Mesendoderm (in vitro differentiated cells): ENCODE measurements at regions not wholly inside any gene's neighbourhood (a gene's known extent, or its start where the extent isn't known, plus 50 kb on each side); places are given as distances from the start of the nearest gene placed in this dataset.

Source experiments
- DNase-seq: peaks from one replicate; pipeline ENCODE4 v3.0.0; 2013
- H2AK5ac ChIP-seq: 2 replicates; pipeline ENCODE4 v1.6.1; 2013; ENCODE audit warnings: low read length, inconsistent platforms
- H2BK120ac ChIP-seq: 2 replicates; pipeline ENCODE4 v1.6.1; 2013; ENCODE audit warnings: low read depth, mild to moderate bottlenecking, low read length, moderate library complexity, mixed read lengths
- H2BK15ac ChIP-seq: replicated peaks from 2 replicates; pipeline ENCODE4 v1.6.1; 2013; ENCODE audit warnings: low read depth, mild to moderate bottlenecking, moderate library complexity
- H2BK5ac ChIP-seq: 2 replicates; pipeline ENCODE4 v1.6.1; 2013; ENCODE audit warnings: low read length, inconsistent platforms
- H3K18ac ChIP-seq: 2 replicates; pipeline ENCODE4 v1.6.1; 2013; ENCODE audit warnings: mild to moderate bottlenecking, low read length, mixed read lengths
- H3K23ac ChIP-seq: one replicate; pipeline ENCODE4 v1.6.1; 2013; ENCODE audit warnings: low read length
- H3K27ac ChIP-seq: 2 replicates; pipeline ENCODE4 v1.5.1; 2013; ENCODE audit warnings: low read depth, mild to moderate bottlenecking, inconsistent platforms, low read length, moderate library complexity
- H3K27me3 ChIP-seq: 2 replicates; pipeline ENCODE4 v1.6.1; 2013; ENCODE audit warnings: low read length, control low read depth, mild to moderate bottlenecking, inconsistent platforms; ENCODE audit not compliant: insufficient read depth, poor library complexity
- H3K36me3 ChIP-seq: 2 replicates; pipeline ENCODE4 v1.6.1; 2013; ENCODE audit warnings: low read length, inconsistent platforms; ENCODE audit not compliant: control insufficient read depth, insufficient read depth
- H3K4ac ChIP-seq: one replicate; pipeline ENCODE4 v1.6.1; 2013; ENCODE audit warnings: low read depth, mild to moderate bottlenecking, low read length, moderate library complexity
- H3K4me1 ChIP-seq: 2 replicates; pipeline ENCODE4 v1.6.1; 2013; ENCODE audit warnings: low read depth, low read length, inconsistent platforms; ENCODE audit not compliant: control insufficient read depth
- H3K4me2 ChIP-seq: 2 replicates; pipeline ENCODE4 v1.6.1; 2013; ENCODE audit warnings: low read length
- H3K4me3 ChIP-seq: 2 replicates; pipeline ENCODE4 v1.5.1; 2013; ENCODE audit warnings: mild to moderate bottlenecking, low read length
- H3K56ac ChIP-seq: one replicate; pipeline ENCODE4 v1.6.1; 2013; ENCODE audit warnings: low read length
- H3K79me1 ChIP-seq: 2 replicates; pipeline ENCODE4 v1.6.1; 2013; ENCODE audit warnings: low read length, inconsistent platforms
- H3K79me2 ChIP-seq: 2 replicates; pipeline ENCODE4 v1.6.1; 2013; ENCODE audit warnings: mild to moderate bottlenecking, low read length; ENCODE audit not compliant: control insufficient read depth, insufficient read depth
- H3K9ac ChIP-seq: 2 replicates; pipeline ENCODE4 v1.6.1; 2013; ENCODE audit warnings: low read length, inconsistent platforms
- H4K5ac ChIP-seq: one replicate; pipeline ENCODE4 v1.6.1; 2013; ENCODE audit warnings: low read length
- H4K8ac ChIP-seq: one replicate; pipeline ENCODE4 v1.6.1; 2013; ENCODE audit warnings: low read depth, mild to moderate bottlenecking, control low read depth, low read length, moderate library complexity
- whole genome bisulfite sequencing: extraction: QIAGEN DNeasy Blood & Tissue Kit; methylation state at CpG from one replicate; pipeline ENCODE4 v1.1.7; 2013; ENCODE audit warnings: low lambda C conversion rate, missing lambda C conversion rate; ENCODE audit not compliant: insufficient coverage; ENCODE audit errors: extremely low coverage; 5-methylcytosine and 5-hydroxymethylcytosine counted together

- no peaks in the 10 kb centered on the region for H3K4me1 ChIP-seq
- H3K23ac ChIP-seq: no peak overlapping the region
- H2BK120ac ChIP-seq: no peak overlapping the region
- DNase-seq: no peak
- H3K36me3 ChIP-seq: no peaks in the 10 kb centered on the region
- no peak overlapping the region for H3K9ac ChIP-seq
- WGBS: no CpG with 5 or more reads among the region's 4 CpGs
- no peak overlapping the region for H2AK5ac ChIP-seq
- H3K27me3 ChIP-seq: no peaks in the 10 kb centered on the region
- H4K5ac ChIP-seq: no peak overlapping the region
- no peak overlapping the region for H3K4ac ChIP-seq
- H3K4me3 ChIP-seq: no peak overlapping the region
- H3K56ac ChIP-seq: no peak overlapping the region
- no peak overlapping the region for H3K27ac ChIP-seq
- no peaks in the 10 kb centered on the region for H3K79me2 ChIP-seq
- H4K8ac ChIP-seq: no peak overlapping the region
- H3K4me2 ChIP-seq: no peak overlapping the region
- H3K18ac ChIP-seq: no peak overlapping the region
- no peak overlapping the region for H2BK5ac ChIP-seq
- no peak overlapping the region for H2BK15ac ChIP-seq
- no peaks in the 10 kb centered on the region for H3K79me1 ChIP-seq
Observed at GRCh38 chr5:161078793-161079192, 226.8 kb upstream of the ATP10B start.

GRCh38 chr5:161077936-161078545 is 226.0 kb upstream of the ATP10B start:
- Histone ChIP-seq H3K9ac (no peak overlapping the region), H3K4me1 (no peaks in the 10 kb centered on the region), H3K36me3 (no peaks in the 10 kb centered on the region), H2BK120ac (no peak overlapping the region), H2BK5ac (no peak overlapping the region), H3K4ac (no peak overlapping the region), H4K5ac (no peak overlapping the region), H4K8ac (no peak overlapping the region), H3K27ac (no peak overlapping the region), H2AK5ac (no peak overlapping the region), H3K23ac (no peak overlapping the region), H3K4me3 (no peak overlapping the region), H3K79me1 (no peaks in the 10 kb centered on the region), H3K79me2 (no peaks in the 10 kb centered on the region), H3K56ac (no peak overlapping the region), H3K27me3 (no peaks in the 10 kb centered on the region), H3K18ac (no peak overlapping the region), H3K4me2 (no peak overlapping the region), H2BK15ac (no peak overlapping the region)
- no peak for DNase-seq
- no CpG with 5 or more reads among the region's 2 CpGs for whole genome bisulfite sequencing

GRCh38 chr5:161077496-161077895 is 225.5 kb upstream of the ATP10B start:
- no peak for DNase-seq
- Histone ChIP-seq H2BK5ac (no peak overlapping the region), H3K4me1 (no peaks in the 10 kb centered on the region), H2BK120ac (no peak overlapping the region), H3K9ac (no peak overlapping the region), H4K5ac (no peak overlapping the region), H3K4ac (no peak overlapping the region), H3K79me1 (no peaks in the 10 kb centered on the region), H3K56ac (no peak overlapping the region), H3K79me2 (no peaks in the 10 kb centered on the region), H3K23ac (no peak overlapping the region), H2BK15ac (no peak overlapping the region), H3K4me2 (no peak overlapping the region), H3K18ac (no peak overlapping the region), H2AK5ac (no peak overlapping the region), H4K8ac (no peak overlapping the region), H3K4me3 (no peak overlapping the region), H3K27ac (no peak overlapping the region), H3K36me3 (no peaks in the 10 kb centered on the region), H3K27me3 (no peaks in the 10 kb centered on the region)
- no CpG with 5 or more reads among the region's 2 CpGs for WGBS

- Histone ChIP-seq H2BK120ac (no peak overlapping the region), H4K5ac (no peak overlapping the region), H3K4me2 (no peak overlapping the region), H2AK5ac (no peak overlapping the region), H3K27ac (no peak overlapping the region), H2BK5ac (no peak overlapping the region), H3K56ac (no peak overlapping the region), H3K4me1 (no peaks in the 10 kb centered on the region), H3K79me2 (no peaks in the 10 kb centered on the region), H3K9ac (no peak overlapping the region), H3K4me3 (no peak overlapping the region), H4K8ac (no peak overlapping the region), H3K27me3 (no peaks in the 10 kb centered on the region), H3K36me3 (no peaks in the 10 kb centered on the region), H3K4ac (no peak overlapping the region), H3K18ac (no peak overlapping the region), H3K23ac (no peak overlapping the region), H3K79me1 (no peaks in the 10 kb centered on the region), H2BK15ac (no peak overlapping the region)
- WGBS: no CpG with 5 or more reads among the region's 2 CpGs
- DNase-seq: peak; percentile 61
Observed at GRCh38 chr5:161064781-161065180, 212.8 kb upstream of the ATP10B start.

- Histone ChIP-seq H3K27ac (no peak overlapping the region), H2BK5ac (no peak overlapping the region), H3K56ac (no peak overlapping the region), H3K36me3 (no peaks in the 10 kb centered on the region), H3K4me1 (no peaks in the 10 kb centered on the region), H3K9ac (no peak overlapping the region), H2BK120ac (no peak overlapping the region), H3K23ac (no peak overlapping the region), H2AK5ac (no peak overlapping the region), H3K79me1 (no peaks in the 10 kb centered on the region), H3K4ac (no peak overlapping the region), H2BK15ac (no peak overlapping the region), H3K4me3 (no peak overlapping the region), H4K5ac (no peak overlapping the region), H3K18ac (no peak overlapping the region), H3K4me2 (no peak overlapping the region), H4K8ac (no peak overlapping the region), H3K27me3 (no peaks in the 10 kb centered on the region), H3K79me2 (no peaks in the 10 kb centered on the region)
- WGBS: no CpG with 5 or more reads among the region's 2 CpGs
- DNase-seq: peak; percentile 8
Observed at GRCh38 chr5:161064297-161064696, 212.3 kb upstream of the ATP10B start.

GRCh38 chr5:161058781-161059180 is 206.8 kb upstream of the ATP10B start:
- Histone ChIP-seq H3K79me2 (no peaks in the 10 kb centered on the region), H4K8ac (no peak overlapping the region), H2BK5ac (no peak overlapping the region), H4K5ac (no peak overlapping the region), H3K23ac (no peak overlapping the region), H3K4me1 (no peaks in the 10 kb centered on the region), H3K79me1 (no peaks in the 10 kb centered on the region), H3K4ac (no peak overlapping the region), H3K27ac (no peak overlapping the region), H3K36me3 (no peaks in the 10 kb centered on the region), H3K4me3 (no peak overlapping the region), H3K56ac (no peak overlapping the region), H3K18ac (no peak overlapping the region), H2BK120ac (no peak overlapping the region), H2AK5ac (no peak overlapping the region), H3K9ac (no peak overlapping the region), H2BK15ac (no peak overlapping the region), H3K27me3 (no peaks in the 10 kb centered on the region), H3K4me2 (no peak overlapping the region)
- no peak for DNase-seq
